ENCODE measurements at regions not wholly inside any gene's neighbourhood (a gene's known extent, or its start where the extent isn't known, plus 50 kb on each side); places are given as distances from the start of the nearest gene placed in this dataset.

DNA sequence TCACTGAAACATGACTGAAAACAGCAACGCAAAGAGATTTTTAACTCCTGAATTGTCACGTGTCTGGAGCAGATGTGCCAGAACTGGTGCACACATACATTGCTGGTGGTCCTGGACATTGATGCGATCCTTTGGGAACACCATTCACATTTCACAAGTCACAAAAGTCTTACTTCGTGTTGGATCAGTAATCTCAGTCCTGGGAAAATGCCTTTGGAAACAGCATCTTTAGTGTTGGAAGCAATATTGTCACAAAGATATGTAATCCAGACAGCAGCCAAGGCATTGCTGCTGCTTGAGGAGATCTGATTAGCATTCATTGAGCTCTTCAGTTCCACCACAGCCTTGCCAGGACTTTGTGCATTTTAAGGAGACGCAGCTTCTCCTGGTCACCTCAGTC is 126.2 kb upstream of the SH3BP4 start:
- Histone ChIP-seq H3K27ac (peak overlapping the region in 1 of 12 donors; percentile 10), H3K9me3 (no peaks in the 10 kb centered on the region), H3K4me1 (peaks cover 0 to 19% (median 0%) of the 10 kb centered on the region in 12 donors), H3K36me3 (no peaks in the 10 kb centered on the region), H3K4me3 (no peak overlapping the region), H3K27me3 (no peaks in the 10 kb centered on the region)
- TF ChIP-seq, protein P1, sequence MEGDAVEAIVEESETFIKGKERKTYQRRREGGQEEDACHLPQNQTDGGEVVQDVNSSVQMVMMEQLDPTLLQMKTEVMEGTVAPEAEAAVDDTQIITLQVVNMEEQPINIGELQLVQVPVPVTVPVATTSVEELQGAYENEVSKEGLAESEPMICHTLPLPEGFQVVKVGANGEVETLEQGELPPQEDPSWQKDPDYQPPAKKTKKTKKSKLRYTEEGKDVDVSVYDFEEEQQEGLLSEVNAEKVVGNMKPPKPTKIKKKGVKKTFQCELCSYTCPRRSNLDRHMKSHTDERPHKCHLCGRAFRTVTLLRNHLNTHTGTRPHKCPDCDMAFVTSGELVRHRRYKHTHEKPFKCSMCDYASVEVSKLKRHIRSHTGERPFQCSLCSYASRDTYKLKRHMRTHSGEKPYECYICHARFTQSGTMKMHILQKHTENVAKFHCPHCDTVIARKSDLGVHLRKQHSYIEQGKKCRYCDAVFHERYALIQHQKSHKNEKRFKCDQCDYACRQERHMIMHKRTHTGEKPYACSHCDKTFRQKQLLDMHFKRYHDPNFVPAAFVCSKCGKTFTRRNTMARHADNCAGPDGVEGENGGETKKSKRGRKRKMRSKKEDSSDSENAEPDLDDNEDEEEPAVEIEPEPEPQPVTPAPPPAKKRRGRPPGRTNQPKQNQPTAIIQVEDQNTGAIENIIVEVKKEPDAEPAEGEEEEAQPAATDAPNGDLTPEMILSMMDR (IDR thresholded peaks at IDR 0.05) = no peak
- no peak for TF ChIP-seq POLR2A (IDR thresholded peaks at IDR 0.05)
- DNase-seq (no peak), ATAC-seq (no peak)
- intact Hi-C loops (cut with DNase I) = no loop called here
- WGBS, 4 donors = 70 to 86% (median 75%) methylated on average over 5 of the region's 5 CpGs

DNA sequence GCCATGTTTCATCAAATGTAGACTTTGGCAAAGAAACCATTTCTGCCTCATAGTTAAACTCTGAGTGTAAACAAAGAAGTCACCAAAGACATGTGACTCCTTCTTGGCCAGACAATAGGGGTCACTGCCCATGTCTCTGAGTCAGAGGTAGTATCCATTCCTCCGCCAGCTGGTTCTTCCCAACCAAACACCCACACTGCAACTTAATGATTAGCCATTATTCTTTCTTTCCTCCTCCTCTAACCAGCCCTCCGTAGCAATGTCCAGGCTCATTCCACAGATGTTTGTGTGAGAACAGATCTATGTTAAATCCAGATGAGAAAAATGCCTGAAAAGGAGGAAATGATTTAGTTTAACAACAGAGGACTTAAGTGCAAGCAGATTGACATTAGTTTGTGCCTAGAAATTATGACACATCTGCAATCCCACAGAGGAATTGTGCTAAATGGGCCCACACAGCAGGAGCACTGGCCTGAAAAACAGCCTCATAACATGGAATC is 127.9 kb upstream of the SH3BP4 start:
- WGBS, 4 donors = 35 to 62% (median 50%) methylated on average over 2 of the region's 2 CpGs
- peak overlapping the region in 9 of 12 donors; percentile 15 to 49 (median 33) for H3K27ac ChIP-seq
- no peak overlapping the region for H3K4me3 ChIP-seq
- TF ChIP-seq POLR2A (IDR thresholded peaks at IDR 0.05) = no peak
- TF ChIP-seq, protein P1 (IDR thresholded peaks at IDR 0.05) = no peak
- intact Hi-C loops (cut with DNase I) = no loop called here
- DNase-seq (peak in 4 of 5 donors; percentile 43 to 52 (median 50)), ATAC-seq (peak; percentile 62 to 96 (median 86))
- no peaks in the 10 kb centered on the region for H3K27me3 ChIP-seq
- peaks cover 0 to 19% (median 0%) of the 10 kb centered on the region in 12 donors for H3K4me1 ChIP-seq
- H3K9me3 ChIP-seq = no peaks in the 10 kb centered on the region
- no peaks in the 10 kb centered on the region for H3K36me3 ChIP-seq

DNA sequence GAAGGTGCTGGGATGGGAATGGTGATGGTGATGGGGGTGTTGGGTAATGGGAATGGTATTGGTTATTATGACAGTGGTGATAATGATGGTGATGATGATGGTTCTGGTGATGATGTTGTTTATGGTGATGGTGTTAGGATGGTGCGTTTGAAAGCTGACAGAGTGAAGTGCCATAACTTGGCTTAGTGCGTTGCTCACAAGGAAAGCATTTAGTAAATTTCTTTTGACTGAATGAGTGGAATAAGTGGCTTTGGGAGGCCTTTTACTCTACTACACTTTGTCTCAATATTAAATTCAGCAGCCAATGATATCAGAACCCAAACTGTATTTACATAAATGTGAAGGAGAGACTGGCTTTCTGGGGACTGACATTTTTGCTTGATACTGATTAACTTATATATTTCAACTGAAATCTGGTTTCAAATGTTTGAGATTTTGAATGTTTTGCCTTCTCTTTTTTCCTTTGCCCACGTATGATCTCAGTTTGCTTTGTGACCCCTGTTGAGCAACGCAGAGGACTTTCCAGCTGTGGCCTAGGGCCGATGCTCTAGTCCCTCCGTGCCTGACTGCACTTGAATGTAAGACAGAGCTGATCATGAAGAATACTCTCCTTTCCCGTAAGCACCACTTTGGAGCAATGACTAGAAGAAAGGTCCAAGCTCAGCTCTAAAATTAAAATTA is 128.5 kb upstream of the SH3BP4 start:
- Histone ChIP-seq H3K27ac (peak overlapping the region in 8 of 12 donors; percentile 18 to 49 (median 35)), H3K4me3 (no peak overlapping the region), H3K36me3 (no peaks in the 10 kb centered on the region), H3K9me3 (no peaks in the 10 kb centered on the region), H3K4me1 (peaks cover 0 to 19% (median 0%) of the 10 kb centered on the region in 12 donors), H3K27me3 (no peaks in the 10 kb centered on the region)
- no peak for TF ChIP-seq POLR2A (IDR thresholded peaks at IDR 0.05)
- TF ChIP-seq, protein P1 (IDR thresholded peaks at IDR 0.05) = no peak
- ATAC-seq (peak; percentile 41 to 81 (median 74)), DNase-seq (peak in 2 of 5 donors; percentile 41 to 42)
- intact Hi-C loops (cut with DNase I) = no loop called here
- 77 to 87% (median 83%) methylated on average over 7 of the region's 7 CpGs for WGBS, 4 donors

DNA sequence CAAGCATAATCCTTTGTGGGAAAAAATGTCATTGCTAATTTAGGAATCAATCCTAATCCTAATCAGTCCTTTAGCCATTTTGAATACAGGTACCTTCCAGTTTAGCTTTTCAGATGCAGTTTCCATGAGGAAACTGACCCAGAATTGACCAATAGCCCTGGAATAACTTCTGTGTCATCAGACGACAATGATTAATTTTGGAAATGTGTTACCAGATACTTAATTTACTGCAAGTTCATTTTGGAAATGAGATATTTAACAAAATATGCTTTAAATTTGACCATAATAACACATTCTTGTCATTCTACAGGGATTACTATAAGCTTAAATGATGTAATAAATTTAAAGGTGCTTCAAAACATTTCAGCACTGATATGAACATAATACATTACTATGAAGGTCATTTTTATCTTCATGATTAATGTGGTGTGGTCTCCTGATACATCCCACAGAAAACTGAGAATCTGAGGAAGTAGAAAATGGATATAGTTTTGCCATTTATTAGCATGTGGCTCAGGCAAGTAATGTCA is 129.8 kb upstream of the SH3BP4 start:
- no peak for TF ChIP-seq POLR2A (IDR thresholded peaks at IDR 0.05)
- TF ChIP-seq, protein P1 (IDR thresholded peaks at IDR 0.05) = no peak
- no peak for ATAC-seq

More for the DNA sequence above, 129.8 kb upstream of the SH3BP4 start:
- no peak for DNase-seq
- Histone ChIP-seq H3K9me3 (no peaks in the 10 kb centered on the region), H3K27ac (no peak overlapping the region), H3K4me1 (peaks cover 0 to 19% (median under 1%) of the 10 kb centered on the region in 12 donors), H3K36me3 (no peaks in the 10 kb centered on the region), H3K4me3 (no peak overlapping the region), H3K27me3 (no peaks in the 10 kb centered on the region)
- 93 to 100% (median 97%) methylated on average over 1 of the region's 1 CpG for WGBS, 4 donors
- intact Hi-C loops (cut with DNase I) = no loop called here

All from heart left ventricle (tissue), 16 donors.